KOPT-K1 (cell line): ENCODE measurements at regions not wholly inside any gene's neighbourhood (a gene's known extent, or its start where the extent isn't known, plus 50 kb on each side); places are given as distances from the start of the nearest gene placed in this dataset.
"Not testable (repeated sequence)": the region's sequence is repeated elsewhere in the genome, so short reads cannot be mapped to it uniquely, and the experiment has no call there.

Experiments used
- H3K27ac ChIP-seq: fragments of 200-600 bp; sonication (generic); 2 replicates; pipeline ENCODE4 v1.5.1; 2016; ENCODE audit warnings: antibody characterized with exemption, mild to moderate bottlenecking, low read depth, low read length; ENCODE audit not compliant: poor library complexity, severe bottlenecking
- H3K36me3 ChIP-seq: fragments of 200-600 bp; sonication (generic); 2 replicates; pipeline ENCODE4 v1.5.1; 2017; ENCODE audit warnings: antibody characterized with exemption, mild to moderate bottlenecking, low read length, moderate library complexity; ENCODE audit not compliant: insufficient read depth
- H3K9me3 ChIP-seq: fragments of 200-600 bp; sonication (generic); 2 replicates; pipeline ENCODE4 v1.5.1; 2017; ENCODE audit warnings: antibody characterized with exemption, low read length, mild to moderate bottlenecking; ENCODE audit not compliant: insufficient read depth, poor library complexity, severe bottlenecking

- no peaks in the 10 kb centered on the region for H3K9me3 ChIP-seq
- H3K27ac ChIP-seq = no peak overlapping the region
- no peaks in the 10 kb centered on the region for H3K36me3 ChIP-seq
These were observed 166.0 kb downstream of the VEGFA start for GRCh38 chr6:43935921-43936439.

- Histone ChIP-seq H3K36me3 (no peaks in the 10 kb centered on the region), H3K27ac (no peak overlapping the region), H3K9me3 (no peaks in the 10 kb centered on the region)
These were observed 165.0 kb downstream of the VEGFA start for GRCh38 chr6:43934803-43935602.

GRCh38 chr6:43934183-43934802, 164.3 kb downstream of the VEGFA start:
- Histone ChIP-seq H3K36me3 (no peaks in the 10 kb centered on the region), H3K27ac (no peak overlapping the region)

GRCh38 chr6:43933148-43933885, 163.3 kb downstream of the VEGFA start:
- Histone ChIP-seq H3K9me3 (no peaks in the 10 kb centered on the region), H3K36me3 (no peaks in the 10 kb centered on the region), H3K27ac (no peak overlapping the region)

More at GRCh38 chr6:43934183-43934802, 164.3 kb downstream of the VEGFA start:
- no peaks in the 10 kb centered on the region for H3K9me3 ChIP-seq

GRCh38 chr6:43932259-43933147, 162.5 kb downstream of the VEGFA start:
- Histone ChIP-seq H3K36me3 (no peaks in the 10 kb centered on the region), H3K9me3 (no peaks in the 10 kb centered on the region), H3K27ac (no peak overlapping the region)

- Histone ChIP-seq H3K27ac (no peak overlapping the region), H3K36me3 (no peaks in the 10 kb centered on the region), H3K9me3 (no peaks in the 10 kb centered on the region)
These were observed 161.2 kb downstream of the VEGFA start for GRCh38 chr6:43931201-43931600.

GRCh38 chr6:43930440-43931154, 160.6 kb downstream of the VEGFA start:
- no peaks in the 10 kb centered on the region for H3K36me3 ChIP-seq
- H3K9me3 ChIP-seq = no peaks in the 10 kb centered on the region

GRCh38 chr6:43929511-43929910, 159.5 kb downstream of the VEGFA start:
- Histone ChIP-seq H3K36me3 (no peaks in the 10 kb centered on the region), H3K27ac (no peak overlapping the region), H3K9me3 (no peaks in the 10 kb centered on the region)

More at GRCh38 chr6:43930440-43931154, 160.6 kb downstream of the VEGFA start:
- H3K27ac ChIP-seq = no peak overlapping the region

- no peaks in the 10 kb centered on the region for H3K36me3 ChIP-seq
- H3K9me3 ChIP-seq = no peaks in the 10 kb centered on the region
- no peak overlapping the region for H3K27ac ChIP-seq
These were observed 157.7 kb downstream of the VEGFA start for GRCh38 chr6:43927532-43928210.

- Histone ChIP-seq H3K27ac (no peak overlapping the region), H3K36me3 (no peaks in the 10 kb centered on the region)
These were observed 156.9 kb downstream of the VEGFA start for GRCh38 chr6:43926634-43927531.

GRCh38 chr6:43925636-43926139, 155.7 kb downstream of the VEGFA start:
- not testable (repeated sequence) for H3K27ac ChIP-seq, H3K36me3 ChIP-seq, H3K9me3 ChIP-seq

More at GRCh38 chr6:43926634-43927531, 156.9 kb downstream of the VEGFA start:
- H3K9me3 ChIP-seq = no peaks in the 10 kb centered on the region

GRCh38 chr6:43924222-43924702, 154.3 kb downstream of the VEGFA start:
- Histone ChIP-seq H3K9me3 (no peaks in the 10 kb centered on the region), H3K27ac (peak overlapping the region; percentile 43), H3K36me3 (no peaks in the 10 kb centered on the region)
